Spleen (tissue), 7 donors: ENCODE measurements at regions not wholly inside any gene's neighbourhood (a gene's known extent, or its start where the extent isn't known, plus 50 kb on each side); places are given as distances from the start of the nearest gene placed in this dataset.

ENCODE experiments used
- CTCF ChIP-seq, 11 experiments: fragments of 200-600 bp in 7 of 11; fragments of 450-650 bp in 4 of 11; sonication (generic) in 4 of 11; IDR thresholded peaks in 8 of 11; conservative IDR thresholded peaks in 3 of 11; 1 replicate in 7 of 11; 2 replicates in 4 of 11; pipeline versions ENCODE4 v1.4.0 to v1.8.0; 2016 to 2021; ENCODE audit warnings: antibody characterized with exemption in 11 of 11, inconsistent platforms in 4 of 11, mild to moderate bottlenecking in 1 of 11
- POLR2A ChIP-seq, 3 donors: fragments of 450-650 bp; IDR thresholded peaks; one replicate each; pipeline ENCODE4 v1.5.1; 2017; ENCODE audit warnings: antibody characterized with exemption in 3 of 3, mild to moderate bottlenecking in 1 of 3
- donor health status: DM: no; HTN: no; CAD: no; lungs with moderate emphysema.
- donor health status: DM: no; HTN: no; CAD: no.
- donor health status: DM: no; HTN: no; CAD: no.

GRCh38 chr20:40322941-40323340 lies 366.1 kb downstream of the MAFB start:
- no peak for TF ChIP-seq CTCF (IDR thresholded peaks at IDR 0.05 in 8 of 11, conservative IDR thresholded peaks at IDR 0.05 in 3 of 11)
- TF ChIP-seq POLR2A (IDR thresholded peaks at IDR 0.05), result no peak
